ENCODE measurements at regions not wholly inside any gene's neighbourhood (a gene's known extent, or its start where the extent isn't known, plus 50 kb on each side); places are given as distances from the start of the nearest gene placed in this dataset.

DNA sequence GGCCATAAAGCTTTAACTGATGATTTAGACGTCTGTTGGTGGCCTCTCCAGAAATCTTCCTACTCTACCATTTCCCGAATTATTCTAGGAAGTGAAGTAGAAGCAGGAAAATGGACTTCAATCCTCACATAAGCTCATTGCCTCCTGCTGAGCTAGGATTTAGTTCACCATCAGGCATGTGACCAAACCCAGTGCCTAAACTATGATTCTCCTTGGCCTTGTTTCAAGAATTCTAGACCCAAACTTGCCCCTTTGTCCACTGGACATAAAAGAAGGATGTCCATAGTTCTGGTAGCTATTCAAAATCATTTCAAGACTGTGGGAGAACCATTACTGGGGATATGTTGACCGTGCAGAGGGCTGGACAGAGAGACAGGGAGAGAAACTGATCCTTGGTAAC, 105.8 kb downstream of the C12orf50 start:
- TF ChIP-seq, protein P1, sequence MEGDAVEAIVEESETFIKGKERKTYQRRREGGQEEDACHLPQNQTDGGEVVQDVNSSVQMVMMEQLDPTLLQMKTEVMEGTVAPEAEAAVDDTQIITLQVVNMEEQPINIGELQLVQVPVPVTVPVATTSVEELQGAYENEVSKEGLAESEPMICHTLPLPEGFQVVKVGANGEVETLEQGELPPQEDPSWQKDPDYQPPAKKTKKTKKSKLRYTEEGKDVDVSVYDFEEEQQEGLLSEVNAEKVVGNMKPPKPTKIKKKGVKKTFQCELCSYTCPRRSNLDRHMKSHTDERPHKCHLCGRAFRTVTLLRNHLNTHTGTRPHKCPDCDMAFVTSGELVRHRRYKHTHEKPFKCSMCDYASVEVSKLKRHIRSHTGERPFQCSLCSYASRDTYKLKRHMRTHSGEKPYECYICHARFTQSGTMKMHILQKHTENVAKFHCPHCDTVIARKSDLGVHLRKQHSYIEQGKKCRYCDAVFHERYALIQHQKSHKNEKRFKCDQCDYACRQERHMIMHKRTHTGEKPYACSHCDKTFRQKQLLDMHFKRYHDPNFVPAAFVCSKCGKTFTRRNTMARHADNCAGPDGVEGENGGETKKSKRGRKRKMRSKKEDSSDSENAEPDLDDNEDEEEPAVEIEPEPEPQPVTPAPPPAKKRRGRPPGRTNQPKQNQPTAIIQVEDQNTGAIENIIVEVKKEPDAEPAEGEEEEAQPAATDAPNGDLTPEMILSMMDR (IDR thresholded peaks at IDR 0.05; ENCODE audit: unreplicated experiment) = no peak

DNA sequence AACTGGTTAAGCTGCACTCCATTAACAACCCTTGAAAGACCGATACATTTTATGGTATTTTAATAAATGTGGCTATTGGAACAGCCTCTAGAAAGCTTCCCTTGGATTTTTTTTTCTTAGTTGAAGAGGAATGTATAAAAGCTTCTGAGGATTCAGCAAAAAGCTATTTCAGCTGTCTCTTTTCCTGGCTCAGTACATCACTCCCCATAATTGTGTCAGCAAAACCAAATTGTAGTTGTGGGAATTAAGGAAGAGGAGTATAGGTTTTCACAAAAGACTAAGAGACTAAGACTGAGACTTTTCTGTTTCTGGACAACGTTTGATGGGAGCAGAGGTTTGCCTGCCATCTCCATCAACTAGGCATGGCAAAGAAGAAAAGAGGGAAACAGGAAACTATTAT, 106.5 kb downstream of the C12orf50 start:
- Mint-ChIP-seq H3K27ac (no peak overlapping the region), H3K4me1 (ENCODE audit: low read depth) (peaks cover 2% of the 10 kb centered on the region), H3K4me3 (ENCODE audit: low read depth) (no peak overlapping the region), H3K9me3 (ENCODE audit: low read depth) (no peaks in the 10 kb centered on the region), H3K36me3 (ENCODE audit: insufficient read depth) (no peaks in the 10 kb centered on the region), H3K27me3 (no peaks in the 10 kb centered on the region)
- TF ChIP-seq, protein P1 (IDR thresholded peaks at IDR 0.05; ENCODE audit: unreplicated experiment) = no peak
- no peak for DNase-seq (ENCODE audit: low spot score, unreplicated experiment)

More for the DNA sequence above, 105.8 kb downstream of the C12orf50 start:
- Mint-ChIP-seq H3K27me3 (no peaks in the 10 kb centered on the region), H3K36me3 (ENCODE audit: insufficient read depth) (no peaks in the 10 kb centered on the region), H3K4me3 (ENCODE audit: low read depth) (no peak overlapping the region), H3K4me1 (ENCODE audit: low read depth) (peaks cover 2% of the 10 kb centered on the region), H3K9me3 (ENCODE audit: low read depth) (no peaks in the 10 kb centered on the region), H3K27ac (no peak overlapping the region)
- no peak for DNase-seq (ENCODE audit: low spot score, unreplicated experiment)

DNA sequence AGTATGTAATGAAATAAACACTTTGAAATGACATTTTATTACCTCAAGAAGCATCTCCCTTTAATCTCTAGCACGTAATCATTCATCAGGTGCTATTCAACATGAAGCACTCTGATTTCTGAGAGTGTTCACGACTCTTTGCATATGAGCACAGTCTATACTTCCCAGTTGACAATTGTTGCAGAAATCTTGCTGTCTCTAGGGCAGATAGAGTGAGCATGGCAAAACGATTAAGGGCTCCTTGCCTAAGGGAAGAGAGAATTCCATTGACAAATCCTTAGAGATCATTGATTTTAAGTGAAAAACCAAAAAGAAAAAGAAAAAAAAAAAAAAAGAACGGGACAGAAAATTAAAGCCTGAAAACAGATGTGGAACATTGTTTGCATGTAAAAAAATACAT, 107.6 kb downstream of the C12orf50 start:
- Mint-ChIP-seq H3K36me3 (ENCODE audit: insufficient read depth) (no peaks in the 10 kb centered on the region), H3K27me3 (no peaks in the 10 kb centered on the region), H3K9me3 (ENCODE audit: low read depth) (no peaks in the 10 kb centered on the region), H3K4me1 (ENCODE audit: low read depth) (peaks cover 2% of the 10 kb centered on the region), H3K27ac (no peak overlapping the region), H3K4me3 (ENCODE audit: low read depth) (no peak overlapping the region)
- DNase-seq (ENCODE audit: low spot score, unreplicated experiment) = no peak
- TF ChIP-seq, protein P1 (IDR thresholded peaks at IDR 0.05; ENCODE audit: unreplicated experiment) = no peak

DNA sequence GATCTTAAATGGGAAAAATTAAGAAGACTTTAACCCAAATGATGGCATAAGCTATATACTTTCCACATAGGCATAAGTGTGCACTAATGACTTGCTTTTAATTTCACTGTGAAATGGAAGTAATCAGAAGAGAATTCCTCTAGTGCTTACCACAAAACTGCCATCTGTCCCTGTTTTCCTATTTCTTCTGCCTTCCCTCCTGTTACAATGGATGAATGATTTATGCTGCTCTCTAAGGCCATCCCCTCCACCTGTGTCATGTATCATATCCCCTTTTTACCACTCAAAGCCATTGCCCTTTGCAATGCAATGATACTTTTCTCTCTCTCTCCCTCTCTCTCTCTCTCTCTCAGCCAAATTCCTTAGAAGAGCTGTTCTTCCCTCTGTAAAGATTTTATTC, 109.1 kb downstream of the C12orf50 start:
- peaks cover 5% of the 10 kb centered on the region for H3K9me3 Mint-ChIP-seq (ENCODE audit: low read depth)
- no peak overlapping the region for H3K4me3 Mint-ChIP-seq (ENCODE audit: low read depth)
- H3K27me3 Mint-ChIP-seq = no peaks in the 10 kb centered on the region
- no peak for DNase-seq (ENCODE audit: low spot score, unreplicated experiment)
- TF ChIP-seq, protein P1 (IDR thresholded peaks at IDR 0.05; ENCODE audit: unreplicated experiment) = no peak
- no peak overlapping the region for H3K27ac Mint-ChIP-seq
- peaks cover 2% of the 10 kb centered on the region for H3K4me1 Mint-ChIP-seq (ENCODE audit: low read depth)
- H3K36me3 Mint-ChIP-seq (ENCODE audit: insufficient read depth) = no peaks in the 10 kb centered on the region

DNA sequence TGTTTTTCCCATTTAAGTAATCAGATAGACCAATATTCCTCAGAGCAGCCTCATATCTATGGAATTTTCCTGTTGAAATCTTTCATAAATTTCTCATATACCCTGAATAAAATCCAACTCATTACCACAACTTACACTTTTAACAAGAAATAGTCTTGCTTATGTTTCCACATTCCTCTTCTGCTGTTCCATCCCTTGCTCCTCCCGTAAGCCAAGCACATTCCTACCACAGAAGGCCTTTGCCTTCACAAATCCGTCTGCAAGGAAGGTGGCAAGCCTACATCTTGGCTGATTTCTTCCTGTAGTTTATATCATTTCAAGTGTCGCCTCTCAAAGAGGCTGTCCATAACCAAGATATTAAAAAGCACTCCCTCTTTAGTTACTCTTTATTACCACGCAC, 127.7 kb downstream of the C12orf50 start:
- no peaks in the 10 kb centered on the region for H3K4me1 Mint-ChIP-seq (ENCODE audit: low read depth)
- H3K36me3 Mint-ChIP-seq (ENCODE audit: insufficient read depth) = no peaks in the 10 kb centered on the region
- H3K9me3 Mint-ChIP-seq (ENCODE audit: low read depth) = peaks cover 2% of the 10 kb centered on the region
- H3K4me3 Mint-ChIP-seq (ENCODE audit: low read depth) = no peak overlapping the region
- DNase-seq (ENCODE audit: low spot score, unreplicated experiment) = no peak
- TF ChIP-seq, protein P1 (IDR thresholded peaks at IDR 0.05; ENCODE audit: unreplicated experiment) = no peak
- no peak overlapping the region for H3K27ac Mint-ChIP-seq
- no peaks in the 10 kb centered on the region for H3K27me3 Mint-ChIP-seq
